ENCODE measurements at regions not wholly inside any gene's neighbourhood (a gene's known extent, or its start where the extent isn't known, plus 50 kb on each side); places are given as distances from the start of the nearest gene placed in this dataset.

DNA sequence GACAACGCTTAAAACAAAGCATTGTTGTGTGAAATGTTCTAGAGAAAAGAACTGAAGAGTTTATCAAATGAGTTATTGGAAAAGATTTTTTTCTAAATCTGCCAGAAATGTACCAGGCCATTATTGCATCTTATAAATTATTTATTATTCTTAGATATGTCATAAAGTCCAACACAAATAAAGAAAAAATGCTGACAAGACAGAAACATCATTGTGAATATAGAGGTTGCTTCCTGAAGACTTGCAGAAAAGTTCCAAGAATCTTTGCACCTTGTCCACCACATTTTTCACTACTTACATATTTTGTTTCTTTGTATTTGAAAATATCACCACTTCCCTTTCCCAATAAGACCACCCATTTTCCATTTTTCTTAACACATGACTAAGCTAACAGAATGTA lies 545.8 kb downstream of the IQCM start:
- TF ChIP-seq, protein P1, sequence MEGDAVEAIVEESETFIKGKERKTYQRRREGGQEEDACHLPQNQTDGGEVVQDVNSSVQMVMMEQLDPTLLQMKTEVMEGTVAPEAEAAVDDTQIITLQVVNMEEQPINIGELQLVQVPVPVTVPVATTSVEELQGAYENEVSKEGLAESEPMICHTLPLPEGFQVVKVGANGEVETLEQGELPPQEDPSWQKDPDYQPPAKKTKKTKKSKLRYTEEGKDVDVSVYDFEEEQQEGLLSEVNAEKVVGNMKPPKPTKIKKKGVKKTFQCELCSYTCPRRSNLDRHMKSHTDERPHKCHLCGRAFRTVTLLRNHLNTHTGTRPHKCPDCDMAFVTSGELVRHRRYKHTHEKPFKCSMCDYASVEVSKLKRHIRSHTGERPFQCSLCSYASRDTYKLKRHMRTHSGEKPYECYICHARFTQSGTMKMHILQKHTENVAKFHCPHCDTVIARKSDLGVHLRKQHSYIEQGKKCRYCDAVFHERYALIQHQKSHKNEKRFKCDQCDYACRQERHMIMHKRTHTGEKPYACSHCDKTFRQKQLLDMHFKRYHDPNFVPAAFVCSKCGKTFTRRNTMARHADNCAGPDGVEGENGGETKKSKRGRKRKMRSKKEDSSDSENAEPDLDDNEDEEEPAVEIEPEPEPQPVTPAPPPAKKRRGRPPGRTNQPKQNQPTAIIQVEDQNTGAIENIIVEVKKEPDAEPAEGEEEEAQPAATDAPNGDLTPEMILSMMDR (IDR thresholded peaks at IDR 0.05; ENCODE audit: borderline replicate concordance, extremely low read depth, low read length, poor library complexity, severe bottlenecking), result no peak
- no peak for TF ChIP-seq EZH2 (IDR thresholded peaks at IDR 0.05; ENCODE audit: borderline replicate concordance, low read depth, low read length, severe bottlenecking)
- no peak overlapping the region for H3K27ac ChIP-seq (ENCODE audit: low read length)
- H3K27me3 ChIP-seq (ENCODE audit: insufficient read depth, low read length, poor library complexity), result no peaks in the 10 kb centered on the region
- no peaks in the 10 kb centered on the region for H3K79me2 ChIP-seq (ENCODE audit: insufficient read depth, low read length)
- no peaks in the 10 kb centered on the region for H3K9me3 ChIP-seq (ENCODE audit: insufficient read depth, low read length, severe bottlenecking)
- H3K4me3 ChIP-seq (ENCODE audit: low read depth in 1 of 2, low read length in 2 of 2), result no peak overlapping the region
- H3K4me2 ChIP-seq (ENCODE audit: insufficient read depth, low read length), result no peak overlapping the region
- no peak for DNase-seq
- no peaks in the 10 kb centered on the region for H3K36me3 ChIP-seq (ENCODE audit: insufficient read depth, low read length)
- no peaks in the 10 kb centered on the region for H3K4me1 ChIP-seq (ENCODE audit: insufficient read depth, low read length)
- no peaks in the 10 kb centered on the region for H4K20me1 ChIP-seq (ENCODE audit: insufficient read depth, low read length)
- no peak overlapping the region for H2AFZ ChIP-seq (ENCODE audit: low read depth, low read length)
- no peak for ATAC-seq (ENCODE audit: insufficient read depth, low read depth)
- H3K9ac ChIP-seq (ENCODE audit: low read depth, low read length), result no peak overlapping the region

DNA sequence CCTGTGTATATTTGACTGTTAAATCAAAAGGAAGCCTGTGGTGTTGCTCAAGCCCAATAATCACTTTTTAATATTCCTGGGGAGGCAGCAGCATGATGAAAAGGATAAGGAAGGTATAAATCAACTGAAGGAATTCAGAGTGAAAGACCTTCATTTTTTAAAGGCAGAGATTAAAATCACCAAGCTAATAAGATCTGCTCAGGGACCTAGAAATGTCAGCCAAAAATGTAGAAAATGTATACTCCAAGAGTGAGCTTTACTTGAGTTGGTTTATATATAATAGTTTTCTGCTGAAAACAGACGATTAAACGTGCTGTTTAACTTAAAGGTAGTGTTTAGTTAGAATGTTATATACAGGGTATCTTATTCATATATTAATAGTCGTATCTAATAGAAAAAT lies 549.3 kb downstream of the IQCM start:
- Histone ChIP-seq H3K9ac (ENCODE audit: low read depth, low read length) (no peak overlapping the region), H3K4me2 (ENCODE audit: insufficient read depth, low read length) (no peak overlapping the region), H3K27me3 (ENCODE audit: insufficient read depth, low read length, poor library complexity) (no peaks in the 10 kb centered on the region), H3K79me2 (ENCODE audit: insufficient read depth, low read length) (no peaks in the 10 kb centered on the region), H3K27ac (ENCODE audit: low read length) (no peak overlapping the region), H3K9me3 (ENCODE audit: insufficient read depth, low read length, severe bottlenecking) (no peaks in the 10 kb centered on the region), H3K36me3 (ENCODE audit: insufficient read depth, low read length) (no peaks in the 10 kb centered on the region), H3K4me1 (ENCODE audit: insufficient read depth, low read length) (no peaks in the 10 kb centered on the region), H3K4me3 (ENCODE audit: low read depth in 1 of 2, low read length in 2 of 2) (no peak overlapping the region), H2AFZ (ENCODE audit: low read depth, low read length) (no peak overlapping the region), H4K20me1 (ENCODE audit: insufficient read depth, low read length) (no peaks in the 10 kb centered on the region)
- TF ChIP-seq EZH2 (IDR thresholded peaks at IDR 0.05; ENCODE audit: borderline replicate concordance, low read depth, low read length, severe bottlenecking), result no peak
- TF ChIP-seq, protein P1 (IDR thresholded peaks at IDR 0.05; ENCODE audit: borderline replicate concordance, extremely low read depth, low read length, poor library complexity, severe bottlenecking), result no peak
- no peak for ATAC-seq (ENCODE audit: insufficient read depth, low read depth)
- no peak for DNase-seq

DNA sequence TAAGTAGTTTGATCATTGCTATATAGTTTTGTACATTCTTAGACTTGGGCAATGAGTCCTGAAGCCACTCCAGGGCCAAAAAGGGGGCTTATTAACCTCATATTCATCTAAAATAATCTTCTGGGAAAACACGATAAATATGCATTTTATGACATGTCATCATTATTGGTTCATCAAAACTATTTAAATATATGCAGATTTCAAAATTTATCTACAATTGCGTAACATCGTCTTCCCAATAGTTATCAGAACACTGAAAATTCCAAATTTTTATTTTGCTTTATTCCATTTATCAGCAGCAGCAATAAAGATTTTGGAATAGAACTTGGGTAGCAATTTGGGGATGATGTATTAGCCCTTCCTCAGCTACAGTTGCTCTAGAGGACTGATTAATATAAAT lies 550.0 kb downstream of the IQCM start:
- H4K20me1 ChIP-seq (ENCODE audit: insufficient read depth, low read length), result no peaks in the 10 kb centered on the region
- H3K9ac ChIP-seq (ENCODE audit: low read depth, low read length), result no peak overlapping the region
- DNase-seq, result no peak
- H3K27ac ChIP-seq (ENCODE audit: low read length), result no peak overlapping the region
- H3K27me3 ChIP-seq (ENCODE audit: insufficient read depth, low read length, poor library complexity), result no peaks in the 10 kb centered on the region
- H3K4me2 ChIP-seq (ENCODE audit: insufficient read depth, low read length), result no peak overlapping the region
- H3K4me1 ChIP-seq (ENCODE audit: insufficient read depth, low read length), result no peaks in the 10 kb centered on the region
- no peaks in the 10 kb centered on the region for H3K36me3 ChIP-seq (ENCODE audit: insufficient read depth, low read length)
- no peak for TF ChIP-seq EZH2 (IDR thresholded peaks at IDR 0.05; ENCODE audit: borderline replicate concordance, low read depth, low read length, severe bottlenecking)
- TF ChIP-seq, protein P1 (IDR thresholded peaks at IDR 0.05; ENCODE audit: borderline replicate concordance, extremely low read depth, low read length, poor library complexity, severe bottlenecking), result no peak
- no peak for ATAC-seq (ENCODE audit: insufficient read depth, low read depth)
- no peak overlapping the region for H3K4me3 ChIP-seq (ENCODE audit: low read depth in 1 of 2, low read length in 2 of 2)
- H3K79me2 ChIP-seq (ENCODE audit: insufficient read depth, low read length), result no peaks in the 10 kb centered on the region
- no peaks in the 10 kb centered on the region for H3K9me3 ChIP-seq (ENCODE audit: insufficient read depth, low read length, severe bottlenecking)
- H2AFZ ChIP-seq (ENCODE audit: low read depth, low read length), result no peak overlapping the region
